ENCODE measurements at regions not wholly inside any gene's neighbourhood (a gene's known extent, or its start where the extent isn't known, plus 50 kb on each side); places are given as distances from the start of the nearest gene placed in this dataset.

DNA sequence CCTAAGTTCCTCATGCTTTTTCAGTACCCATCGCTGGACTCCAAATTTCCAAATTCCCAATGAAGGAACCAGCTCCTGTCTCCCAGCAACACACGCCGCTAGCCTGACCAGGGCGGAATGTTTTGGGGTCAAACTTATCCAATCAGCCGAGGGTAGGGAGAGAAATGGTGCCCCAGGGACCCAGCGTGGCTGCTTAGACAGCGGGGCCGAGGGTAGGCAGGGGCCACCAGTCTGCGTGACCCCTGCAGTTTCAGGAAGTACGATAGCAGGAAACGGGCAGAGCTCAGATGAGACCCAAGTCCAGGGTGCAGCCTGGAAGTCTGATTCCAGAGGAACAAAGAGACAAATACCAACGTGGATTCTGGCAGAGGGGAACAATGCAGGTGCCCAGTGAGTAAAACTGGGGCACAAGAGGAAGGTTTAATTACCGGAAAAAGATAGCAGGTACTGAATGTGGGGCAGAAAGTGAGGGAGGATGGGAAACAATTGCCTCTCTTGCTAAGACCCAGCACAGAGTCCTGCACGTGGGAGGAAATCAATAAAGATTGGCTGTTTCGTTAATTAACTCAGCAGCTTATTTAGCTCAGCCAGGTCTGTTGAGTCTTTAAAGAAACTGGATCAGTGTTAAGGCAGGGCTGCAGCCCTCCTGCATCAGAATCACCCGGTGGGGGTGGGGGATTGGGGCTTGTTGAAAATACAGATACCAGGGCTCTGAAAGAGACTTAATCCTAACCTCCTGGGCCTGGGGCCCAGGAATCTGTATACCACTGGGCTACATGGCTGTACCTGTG, 50.4 kb upstream of the NFE2L3 start:
- DNase-seq = no peak

DNA sequence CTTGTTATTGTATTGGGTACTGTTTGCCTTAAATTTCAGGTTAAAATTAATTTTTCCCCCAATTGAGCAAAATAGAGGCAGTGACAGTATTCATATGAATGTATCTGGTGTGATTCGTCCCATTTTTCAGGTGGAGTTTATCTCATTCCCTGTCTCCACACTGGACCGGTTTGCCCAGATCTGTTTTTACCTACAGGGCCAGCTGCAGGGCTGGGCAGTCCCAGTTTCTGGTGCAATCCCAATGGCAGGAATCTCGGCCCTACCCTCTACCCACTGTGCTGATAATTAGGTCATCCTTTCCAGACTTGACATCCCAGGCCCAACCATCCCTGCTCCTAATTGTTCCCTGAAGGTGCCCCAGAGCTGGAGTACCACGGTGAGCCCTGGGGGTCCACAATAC, 49.8 kb upstream of the NFE2L3 start:
- no peak for DNase-seq
